Loucy (cell line): ENCODE measurements at regions not wholly inside any gene's neighbourhood (a gene's known extent, or its start where the extent isn't known, plus 50 kb on each side); places are given as distances from the start of the nearest gene placed in this dataset.

ENCODE experiments used
- H2AFZ ChIP-seq: fragments of 200-600 bp; sonication (generic); 2 replicates; pipeline ENCODE4 v1.6.0; 2016; ENCODE audit warnings: antibody characterized with exemption, mild to moderate bottlenecking, low read length, moderate library complexity
- H3F3A ChIP-seq: fragments of 200-600 bp; 2 replicates; pipeline ENCODE4 v1.6.0; 2016; ENCODE audit warnings: antibody characterized with exemption, low read depth, mild to moderate bottlenecking
- H3K27me3 ChIP-seq: fragments of 200-600 bp; sonication (generic); 2 replicates; pipeline ENCODE4 v1.6.1; 2014; ENCODE audit warnings: low read length, mild to moderate bottlenecking; ENCODE audit not compliant: insufficient read depth, poor library complexity, severe bottlenecking
- H3K36me3 ChIP-seq: fragments of 200-600 bp; sonication (generic); 2 replicates; pipeline ENCODE4 v1.6.1; 2016; ENCODE audit warnings: low read length; ENCODE audit not compliant: insufficient read depth
- H3K4me1 ChIP-seq: fragments of 200-600 bp; sonication (generic); 2 replicates; pipeline ENCODE4 v1.5.1; 2014; ENCODE audit warnings: low read length, mild to moderate bottlenecking; ENCODE audit not compliant: insufficient read depth, poor library complexity, severe bottlenecking
- H3K4me2 ChIP-seq: fragments of 200-600 bp; sonication (generic); 2 replicates; pipeline ENCODE4 v1.6.0; 2014; ENCODE audit warnings: antibody characterized with exemption, low read length, low read depth, mild to moderate bottlenecking; ENCODE audit not compliant: poor library complexity, severe bottlenecking
- H3K4me3 ChIP-seq: fragments of 200-600 bp; sonication (generic); 2 replicates; pipeline ENCODE4 v1.5.1; 2014; ENCODE audit warnings: low read length, mild to moderate bottlenecking, mixed read lengths; ENCODE audit not compliant: poor library complexity, severe bottlenecking
- H3K79me2 ChIP-seq: fragments of 200-600 bp; sonication (generic); 2 replicates; pipeline ENCODE4 v1.6.1; 2014; ENCODE audit warnings: low read length; ENCODE audit not compliant: insufficient read depth
- H3K9ac ChIP-seq: fragments of 200-600 bp; sonication (generic); 2 replicates; pipeline ENCODE4 v1.6.0; 2014; ENCODE audit warnings: mild to moderate bottlenecking, low read depth, low read length, moderate library complexity; ENCODE audit not compliant: poor library complexity, severe bottlenecking
- H3K9me2 ChIP-seq: fragments of 200-600 bp; sonication (generic); replicated peaks from 2 replicates; pipeline ENCODE4 v1.6.1; 2016; ENCODE audit warnings: low read depth, low read length, mixed read lengths
- H3K9me3 ChIP-seq: fragments of 200-600 bp; sonication (generic); 2 replicates; pipeline ENCODE4 v1.6.1; 2014; ENCODE audit warnings: mild to moderate bottlenecking, antibody characterized with exemption, low read length, low read depth; ENCODE audit not compliant: insufficient read depth
- H4K20me1 ChIP-seq: fragments of 200-600 bp; sonication (generic); 2 replicates; pipeline ENCODE4 v1.6.0; 2014; ENCODE audit warnings: antibody characterized with exemption, low read length, mild to moderate bottlenecking; ENCODE audit not compliant: insufficient read depth, poor library complexity, severe bottlenecking
- CTCF ChIP-seq: fragments of 200-600 bp; sonication (generic); conservative IDR thresholded peaks from 2 replicates; pipeline ENCODE4 v1.5.1; 2014; ENCODE audit warnings: mild to moderate bottlenecking, antibody characterized with exemption, low read length
- EZH2phosphoT487 ChIP-seq: fragments of 200-600 bp; IDR thresholded peaks from 2 replicates; pipeline ENCODE4 v1.6.1; 2018; ENCODE audit warnings: antibody characterized with exemption, mild to moderate bottlenecking, moderate library complexity, borderline replicate concordance

- Histone ChIP-seq H3K79me2 (no peaks in the 10 kb centered on the region), H3K4me3 (no peak overlapping the region), H3K9me2 (no peaks in the 10 kb centered on the region), H3K4me2 (no peak overlapping the region), H3K36me3 (no peaks in the 10 kb centered on the region), H4K20me1 (no peaks in the 10 kb centered on the region), H3F3A (no peaks in the 10 kb centered on the region), H3K4me1 (peaks cover 18% of the 10 kb centered on the region), H3K9me3 (no peaks in the 10 kb centered on the region), H3K27me3 (no peaks in the 10 kb centered on the region), H3K9ac (no peak overlapping the region), H2AFZ (no peak overlapping the region)
- TF ChIP-seq EZH2phosphoT487 (no peak), CTCF (no peak)
These were observed 107.2 kb upstream of the INHBA start for GRCh38 chr7:41809940-41810576.

DNA sequence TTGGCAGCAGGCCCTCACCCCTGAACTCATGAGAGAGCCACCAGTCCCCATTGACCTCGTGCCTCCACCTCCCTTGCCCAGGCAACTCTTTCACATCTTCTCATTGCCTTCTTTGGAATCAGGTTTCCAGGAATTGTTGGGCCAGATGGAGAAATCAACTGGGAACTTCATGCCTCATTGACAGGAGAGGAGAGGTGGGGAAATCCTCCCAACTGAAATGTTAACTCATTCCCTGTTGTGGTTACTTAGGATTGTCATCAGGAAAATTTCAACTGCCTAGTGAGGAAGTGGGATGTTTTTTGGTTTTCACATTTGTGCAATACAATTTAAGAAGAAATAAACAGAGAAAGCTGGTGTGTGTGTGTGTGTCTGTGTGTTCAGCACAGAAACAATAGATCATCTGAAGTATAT is 106.6 kb upstream of the INHBA start:
- Histone ChIP-seq H2AFZ (no peak overlapping the region), H4K20me1 (no peaks in the 10 kb centered on the region), H3K36me3 (no peaks in the 10 kb centered on the region), H3F3A (no peaks in the 10 kb centered on the region), H3K4me3 (no peak overlapping the region), H3K79me2 (no peaks in the 10 kb centered on the region), H3K9me3 (no peaks in the 10 kb centered on the region), H3K9ac (no peak overlapping the region), H3K9me2 (no peaks in the 10 kb centered on the region), H3K4me2 (no peak overlapping the region), H3K4me1 (peaks cover 12% of the 10 kb centered on the region), H3K27me3 (no peaks in the 10 kb centered on the region)
- no peak for TF ChIP-seq CTCF
- no peak for TF ChIP-seq EZH2phosphoT487

DNA sequence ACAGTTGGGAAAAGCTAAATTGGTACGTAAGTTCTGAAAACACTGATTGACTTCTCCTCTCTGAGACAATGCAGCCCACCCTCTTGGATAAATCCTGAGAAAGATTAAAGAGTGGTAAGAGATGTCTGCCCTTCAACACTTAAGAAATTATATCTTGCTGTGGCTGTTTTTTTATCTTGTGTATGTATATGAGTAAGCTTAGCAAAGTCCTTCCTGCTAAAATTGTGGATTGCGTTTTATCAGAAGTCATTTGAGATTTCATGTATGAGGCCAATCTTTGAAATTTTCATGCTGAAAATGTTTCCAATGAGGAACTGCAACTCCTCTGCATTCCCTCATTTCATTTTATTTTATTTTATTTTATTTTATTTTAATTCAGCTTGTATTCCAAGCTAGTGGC is 106.2 kb upstream of the INHBA start:
- Histone ChIP-seq H3K9ac (no peak overlapping the region), H3K4me3 (no peak overlapping the region), H3K9me2 (no peaks in the 10 kb centered on the region), H3K4me2 (no peak overlapping the region), H3K79me2 (no peaks in the 10 kb centered on the region), H2AFZ (no peak overlapping the region), H3K4me1 (peaks cover 8% of the 10 kb centered on the region), H3F3A (no peaks in the 10 kb centered on the region), H3K27me3 (no peaks in the 10 kb centered on the region), H3K9me3 (no peaks in the 10 kb centered on the region), H4K20me1 (no peaks in the 10 kb centered on the region), H3K36me3 (no peaks in the 10 kb centered on the region)
- TF ChIP-seq CTCF = no peak
- TF ChIP-seq EZH2phosphoT487 = no peak
